Stimulated activated CD8-positive, alpha-beta memory T cell treated with anti-CD3 and anti-CD28 coated beads, Interleukin-2, amount 100 ng/mL, for 48 hours (primary cell): ENCODE measurements at regions not wholly inside any gene's neighbourhood (a gene's known extent, or its start where the extent isn't known, plus 50 kb on each side); places are given as distances from the start of the nearest gene placed in this dataset.

Source experiments
- DNase-seq, 2 donors: peaks; one replicate each; pipeline ENCODE4 v3.0.0-alpha.2; 2020; ENCODE audit warnings: low read depth in 2 of 2

GRCh38 chr6:44662461-44663121, 275.1 kb downstream of the CDC5L start:
- DNase-seq: no peak

- no peak for DNase-seq
These were observed 276.5 kb downstream of the CDC5L start for GRCh38 chr6:44663860-44664634.

GRCh38 chr6:44664716-44665115, 277.2 kb downstream of the CDC5L start:
- DNase-seq: no peak

- no peak for DNase-seq
These were observed 277.6 kb downstream of the CDC5L start for GRCh38 chr6:44665143-44665542.

GRCh38 chr6:44665683-44666082, 278.2 kb downstream of the CDC5L start:
- DNase-seq: no peak

- DNase-seq: no peak
These were observed 278.8 kb downstream of the CDC5L start for GRCh38 chr6:44666324-44666723.

GRCh38 chr6:44667226-44667625, 279.7 kb downstream of the CDC5L start:
- no peak for DNase-seq

GRCh38 chr6:44667668-44668390, 280.3 kb downstream of the CDC5L start:
- peak in 1 of 2 donors; percentile 12 for DNase-seq

GRCh38 chr6:44668391-44668930, 281.0 kb downstream of the CDC5L start:
- DNase-seq: no peak

- no peak for DNase-seq
These were observed 281.7 kb downstream of the CDC5L start for GRCh38 chr6:44668976-44669934.

- no peak for DNase-seq
These were observed 282.6 kb downstream of the CDC5L start for GRCh38 chr6:44670146-44670545.

GRCh38 chr6:44671333-44671732, 283.8 kb downstream of the CDC5L start:
- DNase-seq: no peak

- DNase-seq: no peak
These were observed 284.6 kb downstream of the CDC5L start for GRCh38 chr6:44672086-44672485.

- no peak for DNase-seq
These were observed 285.3 kb downstream of the CDC5L start for GRCh38 chr6:44672841-44673240.

- no peak for DNase-seq
These were observed 287.0 kb downstream of the CDC5L start for GRCh38 chr6:44674226-44675155.

- DNase-seq: no peak
These were observed 287.9 kb downstream of the CDC5L start for GRCh38 chr6:44675449-44675848.

- DNase-seq: no peak
These were observed 288.8 kb downstream of the CDC5L start for GRCh38 chr6:44676246-44676790.

- no peak for DNase-seq
These were observed 289.4 kb downstream of the CDC5L start for GRCh38 chr6:44676826-44677433.

GRCh38 chr6:44678252-44678935, 290.9 kb downstream of the CDC5L start:
- no peak for DNase-seq
